HG02884 (cell line): ENCODE measurements at regions not wholly inside any gene's neighbourhood (a gene's known extent, or its start where the extent isn't known, plus 50 kb on each side); places are given as distances from the start of the nearest gene placed in this dataset.

Experiments used
- ATAC-seq: cut with Tn5 transposase; IDR thresholded peaks from one replicate; pipeline ENCODE4 v1.9.1; 2021; ENCODE audit warnings: mild to moderate bottlenecking, moderate library complexity; ENCODE audit not compliant: unreplicated experiment

DNA sequence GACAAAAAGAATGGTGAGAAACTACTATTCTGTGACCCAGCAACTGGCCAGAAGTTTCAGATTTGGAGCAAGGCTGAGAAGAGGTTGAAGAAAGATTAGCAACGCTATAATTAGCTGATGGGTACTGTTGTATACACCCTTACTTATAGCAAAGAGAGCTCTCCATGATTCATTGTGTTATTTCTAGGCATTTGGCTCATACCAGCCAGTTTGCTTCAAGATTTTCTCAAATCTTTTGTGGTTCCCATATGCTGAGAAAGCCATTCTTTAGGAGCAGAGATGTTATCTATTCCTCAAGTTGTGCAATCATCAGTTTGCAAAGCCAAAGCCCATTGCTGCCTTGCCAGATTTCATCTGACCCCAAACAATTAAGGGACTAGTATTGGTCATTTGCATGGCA is 179.4 kb downstream of the ETS1 start:
- ATAC-seq, result no peak

GRCh38 chr11:128405714-128406662 is 181.4 kb downstream of the ETS1 start:
- no peak for ATAC-seq

DNA sequence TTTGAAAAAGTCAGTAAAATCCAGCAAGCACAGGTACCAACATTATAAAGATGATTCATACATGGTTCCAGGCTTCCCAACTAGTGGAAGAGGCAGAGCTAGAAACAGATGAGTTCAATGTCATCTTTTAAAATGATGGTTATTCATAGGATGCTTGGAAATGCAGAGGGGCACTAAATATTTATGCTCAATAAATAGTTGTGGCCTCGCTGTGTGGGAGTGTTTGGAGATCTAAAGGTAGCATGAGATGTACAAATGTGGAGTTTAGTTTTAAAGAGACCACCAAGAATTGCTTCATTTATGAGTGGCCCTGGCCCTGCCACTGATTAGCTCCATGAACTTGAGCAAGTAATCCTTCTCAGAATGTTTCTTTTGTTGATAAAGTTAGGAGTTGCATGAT is 182.2 kb downstream of the ETS1 start:
- ATAC-seq, result no peak

DNA sequence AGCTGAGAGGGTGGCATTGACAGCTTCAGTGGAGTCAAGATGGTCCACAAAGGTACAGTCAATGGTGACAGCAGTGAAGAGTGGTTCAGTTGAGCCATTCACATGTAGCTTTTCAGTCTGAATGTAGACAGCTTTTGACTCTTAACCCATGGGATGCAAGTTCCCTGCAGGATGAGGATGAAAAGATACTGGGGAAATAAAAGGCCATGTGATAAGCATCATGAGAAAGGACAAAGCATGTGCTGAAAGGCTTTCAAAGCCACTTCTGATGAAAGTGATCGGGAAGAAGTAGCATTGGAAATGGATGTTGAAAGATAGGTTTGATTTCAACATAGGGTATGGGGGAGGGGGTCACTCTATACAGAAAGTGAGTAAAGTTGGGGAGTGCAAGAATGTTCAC is 182.9 kb downstream of the ETS1 start:
- no peak for ATAC-seq

DNA sequence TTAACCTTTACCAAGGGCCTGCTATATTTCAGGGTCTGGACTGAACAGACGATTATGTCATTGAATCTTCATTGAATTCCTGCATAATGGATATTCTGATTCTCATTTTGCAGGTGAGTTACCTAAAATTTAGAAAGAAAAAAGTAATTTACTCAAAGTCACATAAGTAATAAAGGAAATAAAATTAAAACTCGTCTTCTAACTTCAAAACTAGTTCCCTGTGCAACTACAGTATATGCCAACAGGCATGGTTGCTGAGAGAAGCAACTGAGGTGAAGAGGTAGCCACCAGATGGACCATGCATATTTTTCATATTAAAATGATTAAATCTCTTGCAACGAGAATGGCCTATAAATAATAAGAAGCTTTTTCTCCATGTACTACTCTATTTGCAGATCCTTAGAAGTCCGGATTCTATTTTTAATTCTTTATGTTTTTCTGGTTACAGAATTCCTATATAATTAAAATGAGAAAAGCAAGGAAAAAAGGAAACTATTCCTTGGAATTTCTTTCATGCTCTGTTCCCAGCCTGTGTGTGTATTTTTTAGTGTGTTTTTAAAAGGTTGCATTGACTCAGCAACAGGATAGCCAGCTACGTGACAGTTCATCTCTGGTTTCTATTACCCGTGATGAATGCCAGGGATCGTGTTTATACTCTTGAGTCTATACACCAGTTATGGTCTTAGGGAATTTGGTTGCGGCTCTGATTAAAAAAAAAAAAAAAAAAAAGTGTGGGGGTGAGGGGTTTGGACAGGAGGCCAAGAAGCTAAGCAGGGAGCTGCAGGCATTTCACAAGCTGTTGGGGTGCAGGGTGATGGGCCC is 186.8 kb downstream of the ETS1 start:
- no peak for ATAC-seq

DNA sequence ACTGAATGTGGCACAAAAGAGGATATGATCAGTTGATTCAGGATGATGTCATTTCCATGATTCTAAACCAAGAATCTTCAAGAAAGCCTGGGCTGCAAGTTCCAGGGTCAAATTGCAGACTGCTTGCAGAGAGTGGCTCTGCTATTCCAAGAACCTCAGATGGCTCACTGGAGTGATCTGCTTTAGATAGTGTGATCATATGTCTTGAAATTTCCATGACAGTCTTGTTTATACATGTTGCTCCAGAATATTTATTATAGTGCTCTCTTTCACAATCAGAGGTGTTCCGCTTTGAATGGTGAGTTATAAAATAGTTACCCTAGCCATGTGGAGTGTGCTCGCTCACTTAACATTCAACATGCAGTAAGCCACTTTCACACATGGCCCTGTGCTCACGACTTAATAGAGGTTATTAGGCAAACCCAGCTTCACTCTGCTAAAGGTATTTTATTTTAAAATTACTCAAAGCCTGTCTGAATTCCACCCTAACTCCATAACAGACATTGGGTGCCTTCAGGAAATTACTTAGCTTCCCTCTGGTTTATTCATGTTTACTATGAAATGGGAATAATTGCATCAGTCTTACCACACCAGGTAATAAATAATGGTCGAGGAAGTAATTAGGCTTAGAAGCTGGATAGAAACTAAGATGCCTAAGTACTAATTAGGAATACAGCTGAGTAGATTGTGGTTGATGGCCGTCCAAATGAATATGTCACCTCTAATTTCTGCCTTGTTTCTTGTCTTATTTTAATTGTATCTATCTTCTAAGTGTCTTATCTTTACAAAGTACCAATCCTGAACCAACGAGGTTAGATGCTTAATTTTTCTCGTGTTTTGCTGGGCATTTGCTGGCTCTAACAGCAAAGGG is 187.9 kb downstream of the ETS1 start:
- peak; percentile 51 for ATAC-seq

DNA sequence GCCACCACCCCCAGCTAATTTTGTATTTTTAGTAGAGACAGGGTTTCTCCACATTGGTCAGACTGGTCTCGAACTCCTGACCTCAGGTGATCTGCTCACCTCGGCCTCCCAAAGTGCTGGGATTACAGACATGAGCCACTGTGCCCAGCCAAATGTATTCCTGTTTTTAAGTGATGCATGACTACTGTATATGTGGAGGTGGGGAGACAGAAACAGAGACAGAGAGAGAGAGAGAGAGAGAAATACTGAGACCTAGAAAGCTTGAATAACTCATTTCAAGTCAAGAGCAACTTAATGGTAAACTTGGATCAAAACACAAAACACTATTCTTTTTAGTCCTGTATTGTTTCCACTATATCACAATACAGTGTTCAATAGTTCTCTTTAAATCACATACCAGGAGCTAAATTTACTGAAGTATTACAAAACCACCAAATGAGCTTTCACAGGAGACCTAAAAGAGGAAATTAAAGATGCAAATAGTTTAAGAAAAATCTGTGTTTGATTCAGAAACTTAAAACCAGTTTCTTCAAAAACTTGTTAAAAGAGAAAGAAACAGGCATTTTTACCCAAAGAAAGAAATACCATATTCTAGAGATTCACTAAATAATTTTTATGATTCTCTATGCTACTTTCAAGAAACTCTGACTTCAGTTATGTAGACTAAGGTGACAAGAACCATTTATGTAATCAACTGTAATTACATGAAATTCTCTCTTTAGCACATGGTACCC is 188.7 kb downstream of the ETS1 start:
- no peak for ATAC-seq

DNA sequence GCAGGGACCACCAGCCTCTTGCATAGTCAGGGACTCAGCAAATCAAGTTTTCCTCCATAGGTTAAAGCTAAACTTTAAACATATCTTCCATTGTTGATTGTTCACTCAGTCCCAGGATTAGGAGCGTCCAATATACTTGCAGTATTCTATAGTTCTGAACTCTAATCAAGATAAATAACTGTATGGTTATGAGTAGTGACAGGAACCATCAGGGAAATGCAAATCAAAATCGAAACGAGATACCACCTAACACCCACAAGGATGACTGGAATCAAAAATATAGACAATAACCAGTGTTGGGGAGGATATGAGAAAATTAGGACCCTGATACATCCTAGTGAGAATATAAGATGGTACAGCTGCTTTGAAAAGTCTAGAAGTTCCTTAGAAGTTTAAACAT is 190.0 kb downstream of the ETS1 start:
- ATAC-seq, result no peak

GRCh38 chr11:128394431-128395089 is 192.8 kb downstream of the ETS1 start:
- no peak for ATAC-seq

GRCh38 chr11:128392259-128392658 is 195.1 kb downstream of the ETS1 start:
- ATAC-seq, result no peak

DNA sequence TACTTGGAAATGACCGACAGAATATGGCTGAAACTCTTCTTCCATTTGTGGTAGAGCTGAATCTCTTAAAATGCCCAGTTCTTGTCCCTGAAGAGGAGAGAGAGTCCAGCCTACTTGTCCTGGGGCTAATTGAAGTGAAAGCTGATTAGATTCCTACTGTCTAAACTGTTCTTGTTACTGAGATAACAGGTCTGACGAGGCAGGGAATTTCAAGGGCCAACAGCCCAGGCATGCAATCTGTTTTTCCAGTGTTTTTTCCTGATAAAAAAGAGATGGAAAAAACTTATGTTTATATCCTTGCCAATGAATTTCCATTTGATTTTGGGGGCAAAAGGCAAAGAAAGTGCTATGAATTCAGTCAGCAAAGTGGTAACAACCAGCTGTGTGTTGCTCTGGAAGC is 195.5 kb downstream of the ETS1 start:
- ATAC-seq, result no peak

- no peak for ATAC-seq
Measured at GRCh38 chr11:128390246-128390645, 197.1 kb downstream of the ETS1 start.

GRCh38 chr11:128389461-128389976 is 197.8 kb downstream of the ETS1 start:
- ATAC-seq, result no peak

DNA sequence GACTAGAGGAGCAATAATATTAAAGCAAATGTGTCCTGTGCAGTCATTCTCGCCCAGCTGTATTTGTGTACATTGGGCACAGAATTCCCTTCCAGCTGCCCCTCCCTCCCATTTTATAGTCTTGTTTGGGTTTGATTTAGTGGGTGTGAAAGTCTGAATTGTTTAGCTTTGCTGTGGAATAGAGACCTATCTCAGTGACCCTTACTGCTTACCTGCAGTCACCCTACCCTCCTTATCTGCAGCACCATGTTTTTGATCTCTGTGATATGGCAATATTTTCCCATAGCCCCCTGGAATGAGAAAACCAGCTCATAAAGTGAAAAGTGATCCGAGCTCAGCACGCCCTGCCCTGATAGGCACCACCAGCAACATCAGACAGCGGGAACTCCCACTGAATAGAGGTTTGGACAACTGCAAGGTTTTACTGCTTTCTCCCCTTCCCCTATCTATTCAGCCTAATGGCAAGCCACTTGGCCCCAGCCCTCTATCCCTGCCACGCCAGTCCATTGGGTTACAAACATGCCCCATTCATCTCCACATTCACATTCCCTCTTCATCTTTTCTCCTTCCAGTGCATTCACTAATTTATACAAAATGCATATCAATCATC is 199.0 kb downstream of the ETS1 start:
- ATAC-seq, result no peak

DNA sequence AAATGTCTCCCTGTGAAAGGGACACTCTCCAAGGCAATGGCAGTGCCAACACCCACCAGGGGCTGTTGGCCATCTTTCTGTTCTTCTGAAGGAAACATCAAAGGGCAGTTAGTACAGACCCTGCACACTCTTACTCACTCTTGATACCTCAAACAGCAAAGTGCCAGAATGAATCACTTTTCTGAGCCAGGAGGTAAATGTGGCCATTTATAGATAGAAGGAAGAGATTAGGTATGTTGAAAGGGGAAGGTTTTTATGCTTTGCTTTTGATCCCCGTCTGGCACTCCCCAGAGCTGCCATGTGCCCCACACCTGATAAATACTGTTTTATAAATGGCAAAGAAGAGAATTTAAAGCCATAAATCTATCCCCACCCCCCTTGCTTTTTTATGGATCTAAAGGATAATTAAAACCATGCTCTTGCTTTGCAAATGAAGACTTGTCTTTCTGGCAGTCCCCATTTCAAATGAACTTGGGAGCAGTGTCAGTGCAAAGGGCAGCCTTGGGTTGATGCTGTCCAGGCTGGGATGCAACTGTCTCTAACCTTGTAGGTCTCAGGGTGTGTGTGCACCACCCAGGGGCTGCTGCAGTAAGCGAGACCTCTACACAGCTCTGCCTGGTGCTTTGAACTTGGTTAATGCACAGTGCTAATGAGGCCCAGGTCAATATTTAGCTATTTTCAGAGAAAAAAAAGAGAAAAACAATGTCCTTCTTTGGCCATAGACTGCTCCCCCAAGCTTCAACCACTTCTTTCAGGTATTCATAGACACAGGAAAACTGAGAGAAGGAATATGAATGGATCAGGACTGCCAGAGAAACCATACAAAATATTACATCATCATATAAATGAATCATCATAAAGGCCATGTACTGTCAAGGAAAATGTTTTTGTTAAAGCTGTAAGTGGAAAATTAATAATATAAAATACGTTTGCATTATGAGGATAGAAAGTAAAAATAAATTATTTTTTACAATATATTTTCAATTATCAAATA is 207.5 kb downstream of the ETS1 start:
- ATAC-seq, result no peak

DNA sequence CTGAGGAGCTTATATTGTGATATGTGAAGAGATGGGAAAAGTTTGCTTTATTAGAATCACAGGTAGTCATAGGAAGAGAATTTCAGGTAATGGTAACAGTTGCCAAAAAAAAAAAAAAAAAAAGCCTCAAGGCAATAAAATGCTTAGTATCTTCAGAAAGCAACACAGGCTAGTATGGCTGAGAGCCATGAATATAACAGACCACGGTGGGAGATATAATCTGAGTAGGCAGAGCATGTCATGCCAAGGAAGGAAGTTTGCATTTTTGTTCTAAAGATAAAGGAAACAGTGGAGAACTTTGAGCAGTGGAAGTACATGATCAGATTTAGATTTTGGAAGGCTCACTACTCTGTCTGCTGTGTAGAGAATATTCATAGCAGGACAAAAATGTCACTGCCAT is 211.4 kb downstream of the ETS1 start:
- ATAC-seq, result no peak

- no peak for ATAC-seq
Measured at GRCh38 chr11:128374026-128374425, 213.3 kb downstream of the ETS1 start.

GRCh38 chr11:128372977-128373376 is 214.4 kb downstream of the ETS1 start:
- no peak for ATAC-seq
